ENCODE measurements at regions not wholly inside any gene's neighbourhood (a gene's known extent, or its start where the extent isn't known, plus 50 kb on each side); places are given as distances from the start of the nearest gene placed in this dataset.

GRCh38 chr5:144538845-144539244 lies 368.2 kb downstream of the KCTD16 start:
- no peaks in the 10 kb centered on the region for H3F3A ChIP-seq (ENCODE audit: low read depth)
- H3K4me1 ChIP-seq (ENCODE audit: insufficient read depth, low read length, poor library complexity, severe bottlenecking): no peaks in the 10 kb centered on the region
- TF ChIP-seq CTCF (conservative IDR thresholded peaks at IDR 0.05; ENCODE audit: low read length) (no peak), EZH2phosphoT487 (IDR thresholded peaks at IDR 0.05; ENCODE audit: borderline replicate concordance) (no peak)
- no peak overlapping the region for H3K4me2 ChIP-seq (ENCODE audit: low read depth, low read length, poor library complexity, severe bottlenecking)
- H3K9ac ChIP-seq (ENCODE audit: low read depth, low read length, poor library complexity, severe bottlenecking): no peak overlapping the region
- H3K79me2 ChIP-seq (ENCODE audit: insufficient read depth, low read length): no peaks in the 10 kb centered on the region
- H3K4me3 ChIP-seq (ENCODE audit: low read length, poor library complexity, severe bottlenecking): no peak overlapping the region
- no peaks in the 10 kb centered on the region for H4K20me1 ChIP-seq (ENCODE audit: insufficient read depth, low read length, poor library complexity, severe bottlenecking)
- no peak overlapping the region for H2AFZ ChIP-seq (ENCODE audit: low read length)
- H3K9me2 ChIP-seq (replicated peaks; ENCODE audit: low read depth, low read length): no peaks in the 10 kb centered on the region
- H3K9me3 ChIP-seq (ENCODE audit: insufficient read depth, low read depth, low read length): no peaks in the 10 kb centered on the region
- H3K36me3 ChIP-seq (ENCODE audit: insufficient read depth, low read length): no peaks in the 10 kb centered on the region
- H3K27me3 ChIP-seq (ENCODE audit: insufficient read depth, low read length, poor library complexity, severe bottlenecking): no peaks in the 10 kb centered on the region
